ENCODE measurements at regions not wholly inside any gene's neighbourhood (a gene's known extent, or its start where the extent isn't known, plus 50 kb on each side); places are given as distances from the start of the nearest gene placed in this dataset.
"Not testable (repeated sequence)": the region's sequence is repeated elsewhere in the genome, so short reads cannot be mapped to it uniquely, and the experiment has no call there.

GRCh38 chr10:10010397-10010796 lies 1007.3 kb upstream of the CELF2 start:
- DNase-seq = no peak

- no peak for DNase-seq
These were observed 1002.8 kb upstream of the CELF2 start for GRCh38 chr10:10014846-10015245.

GRCh38 chr10:10017716-10018115 lies 1000.0 kb upstream of the CELF2 start:
- DNase-seq = no peak

GRCh38 chr10:10020945-10021344 lies 996.7 kb upstream of the CELF2 start:
- DNase-seq = no peak

- no peak for DNase-seq
These were observed 984.7 kb upstream of the CELF2 start for GRCh38 chr10:10032991-10033390.

GRCh38 chr10:10038348-10038747 lies 979.3 kb upstream of the CELF2 start:
- DNase-seq = no peak

GRCh38 chr10:10039595-10039994 lies 978.1 kb upstream of the CELF2 start:
- DNase-seq = no peak

GRCh38 chr10:10043083-10043482 lies 974.6 kb upstream of the CELF2 start:
- DNase-seq = no peak

GRCh38 chr10:10044922-10045764 lies 972.5 kb upstream of the CELF2 start:
- no peak for DNase-seq

- no peak for DNase-seq
These were observed 972.0 kb upstream of the CELF2 start for GRCh38 chr10:10045765-10046028.

- no peak for DNase-seq
These were observed 970.2 kb upstream of the CELF2 start for GRCh38 chr10:10047426-10047825.

GRCh38 chr10:10053051-10053450 lies 964.6 kb upstream of the CELF2 start:
- DNase-seq = no peak

- DNase-seq = no peak
These were observed 963.2 kb upstream of the CELF2 start for GRCh38 chr10:10054466-10054865.

GRCh38 chr10:10055656-10056442 lies 961.8 kb upstream of the CELF2 start:
- no peak for DNase-seq

GRCh38 chr10:10056961-10057360 lies 960.7 kb upstream of the CELF2 start:
- no peak for DNase-seq

- DNase-seq = no peak
These were observed 950.0 kb upstream of the CELF2 start for GRCh38 chr10:10067644-10068043.

- DNase-seq = not testable (repeated sequence)
These were observed 942.8 kb upstream of the CELF2 start for GRCh38 chr10:10074847-10075246.

- DNase-seq = no peak
These were observed 939.2 kb upstream of the CELF2 start for GRCh38 chr10:10078446-10078845.

- DNase-seq = no peak
These were observed 925.1 kb upstream of the CELF2 start for GRCh38 chr10:10092581-10092980.

- no peak for DNase-seq
These were observed 924.7 kb upstream of the CELF2 start for GRCh38 chr10:10093021-10093420.

- DNase-seq = no peak
These were observed 923.0 kb upstream of the CELF2 start for GRCh38 chr10:10094691-10095090.

- no peak for DNase-seq
These were observed 921.4 kb upstream of the CELF2 start for GRCh38 chr10:10096296-10096695.

- DNase-seq = no peak
These were observed 920.8 kb upstream of the CELF2 start for GRCh38 chr10:10096898-10097297.

GRCh38 chr10:10101106-10101505 lies 916.6 kb upstream of the CELF2 start:
- no peak for DNase-seq
